Peyer's patch (tissue), 4 donors: ENCODE measurements at regions not wholly inside any gene's neighbourhood (a gene's known extent, or its start where the extent isn't known, plus 50 kb on each side); places are given as distances from the start of the nearest gene placed in this dataset.

Experiments used
- CTCF ChIP-seq, 6 experiments: fragments of 450-650 bp in 4 of 6; fragments of 200-600 bp in 2 of 6; sonication (generic) in 1 of 6; IDR thresholded peaks; one replicate each; pipeline ENCODE4 v1.5.1; 2017 to 2019; ENCODE audit warnings: antibody characterized with exemption in 6 of 6, mild to moderate bottlenecking in 3 of 6, moderate library complexity in 1 of 6
- POLR2A ChIP-seq, 2 donors: fragments of 450-650 bp; IDR thresholded peaks; one replicate each; pipeline ENCODE4 v1.5.1; 2017; ENCODE audit warnings: antibody characterized with exemption in 2 of 2, mild to moderate bottlenecking in 2 of 2, moderate library complexity in 2 of 2

- TF ChIP-seq CTCF (IDR thresholded peaks at IDR 0.05) (no peak), POLR2A (IDR thresholded peaks at IDR 0.05) (no peak)
These were observed 432.1 kb upstream of the DDI1 start for GRCh38 chr11:103604310-103604709.
